Stimulated activated naive CD8-positive, alpha-beta T cell treated with anti-CD3 and anti-CD28 coated beads, Interleukin-15, amount 100 ng/mL, for 72 hours (primary cell): ENCODE measurements at regions not wholly inside any gene's neighbourhood (a gene's known extent, or its start where the extent isn't known, plus 50 kb on each side); places are given as distances from the start of the nearest gene placed in this dataset.

Experiments
- ATAC-seq: fragments of 150-1000 bp; cut with Tn5 transposase; 2 replicates; pipeline ENCODE4 v1.10.0; 2021; ENCODE audit warnings: mild to moderate bottlenecking, moderate library complexity
- DNase-seq, 2 donors: peaks; one replicate each; pipeline ENCODE4 v3.0.0; 2021 to 2022
- H3K27ac Mint-ChIP-seq, 2 donors: one replicate each; pipeline ENCODE4 v1.8.0; 2022; ENCODE audit warnings: mild to moderate bottlenecking in 2 of 2, mixed read lengths in 2 of 2, moderate library complexity in 2 of 2
- H3K27me3 Mint-ChIP-seq: one replicate; pipeline ENCODE4 v1.8.0; 2022; ENCODE audit warnings: mixed read lengths
- H3K4me1 Mint-ChIP-seq: one replicate; pipeline ENCODE4 v1.8.0; 2022; ENCODE audit warnings: mild to moderate bottlenecking, mixed read lengths
- H3K4me3 Mint-ChIP-seq, 2 donors: one replicate each; pipeline ENCODE4 v1.8.0; 2022; ENCODE audit warnings: mild to moderate bottlenecking in 2 of 2, mixed read lengths in 2 of 2, moderate library complexity in 1 of 2
- H3K9me3 Mint-ChIP-seq, 2 donors: one replicate each; pipeline ENCODE4 v1.8.0; 2022; ENCODE audit warnings: mixed read lengths in 2 of 2

- Mint-ChIP-seq H3K4me3 (no peak overlapping the region), H3K4me1 (no peaks in the 10 kb centered on the region), H3K27ac (peak overlapping the region in 1 of 2 donors; percentile 68), H3K27me3 (peaks cover 6% of the 10 kb centered on the region), H3K9me3 (no peaks in the 10 kb centered on the region)
- ATAC-seq, result no peak
- no peak for DNase-seq
Measured at GRCh38 chr6:8243475-8243874, 141.1 kb upstream of the EEF1E1 start.

DNA sequence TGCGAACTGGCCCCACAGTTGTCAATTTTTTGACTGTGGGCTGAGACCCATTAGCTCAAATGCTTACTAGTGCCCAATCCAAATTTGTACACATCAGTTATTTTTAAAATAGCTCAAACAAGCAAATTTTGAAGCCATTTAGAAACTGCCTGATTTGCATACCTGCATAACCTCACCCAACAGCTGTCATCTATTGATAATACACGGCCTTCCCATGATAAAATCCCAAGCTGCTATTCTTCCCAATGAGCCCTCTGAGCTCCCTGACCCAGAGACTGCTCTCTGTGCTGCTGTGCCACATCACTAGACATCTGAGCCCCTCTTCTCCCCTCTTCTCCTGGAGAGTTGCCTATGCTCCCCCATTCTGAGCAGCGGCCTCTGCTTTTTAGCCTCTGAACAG, 140.5 kb upstream of the EEF1E1 start:
- H3K27ac Mint-ChIP-seq, result no peak overlapping the region
- no peaks in the 10 kb centered on the region for H3K9me3 Mint-ChIP-seq
- ATAC-seq (no peak), DNase-seq (no peak)
- no peak overlapping the region for H3K4me3 Mint-ChIP-seq
- H3K27me3 Mint-ChIP-seq, result peaks cover 9% of the 10 kb centered on the region
- no peaks in the 10 kb centered on the region for H3K4me1 Mint-ChIP-seq

GRCh38 chr6:8240301-8240700, 138.0 kb upstream of the EEF1E1 start:
- peaks cover 14% of the 10 kb centered on the region for H3K27me3 Mint-ChIP-seq
- no peak overlapping the region for H3K4me3 Mint-ChIP-seq
- H3K4me1 Mint-ChIP-seq, result no peaks in the 10 kb centered on the region
- no peak for ATAC-seq
- DNase-seq, result no peak
- no peaks in the 10 kb centered on the region for H3K9me3 Mint-ChIP-seq
- H3K27ac Mint-ChIP-seq, result no peak overlapping the region

DNA sequence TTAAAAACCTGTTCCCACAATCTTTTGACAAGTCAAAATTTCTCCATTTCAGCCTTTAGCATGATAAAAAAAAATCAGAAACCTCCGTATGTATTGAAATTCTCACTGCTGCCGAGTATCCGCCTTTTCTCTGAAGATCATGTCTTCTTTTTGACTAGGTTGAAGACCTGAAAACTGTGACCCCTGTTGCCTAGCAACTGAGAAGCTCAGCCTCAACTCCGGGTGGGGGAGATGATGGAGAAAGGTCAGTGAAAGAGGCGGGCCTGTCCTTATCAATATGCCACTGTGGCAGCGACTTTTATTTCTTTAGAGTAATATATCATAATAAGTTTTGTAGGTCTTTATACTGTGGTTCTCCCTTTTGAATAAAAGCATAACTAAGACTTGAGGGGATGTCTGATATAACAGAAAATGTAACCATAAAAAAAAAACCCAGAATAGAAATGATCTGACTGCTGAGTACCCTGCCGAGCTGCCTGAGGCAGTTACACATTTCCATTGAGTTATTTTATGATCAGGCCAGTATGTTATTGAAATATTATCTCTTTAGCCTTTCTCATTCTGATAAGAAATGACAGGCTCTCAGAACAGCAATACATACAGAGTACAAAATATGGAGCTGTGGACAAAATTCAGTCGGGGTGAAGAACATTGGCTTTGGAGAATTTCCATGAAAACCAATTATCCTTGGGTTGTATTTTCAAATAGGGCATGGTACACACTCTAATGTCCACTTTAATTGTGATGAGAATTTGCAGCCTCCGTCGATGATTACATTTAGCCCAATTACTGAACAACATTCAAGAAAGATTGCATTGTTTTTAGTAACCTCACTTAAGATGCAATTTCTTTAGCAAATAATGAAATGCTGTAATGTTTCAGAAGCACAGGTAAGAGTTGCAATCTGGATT, 136.7 kb upstream of the EEF1E1 start:
- ATAC-seq (no peak), DNase-seq (no peak)
- H3K4me3 Mint-ChIP-seq, result no peak overlapping the region
- no peaks in the 10 kb centered on the region for H3K4me1 Mint-ChIP-seq
- peaks cover 19% of the 10 kb centered on the region for H3K27me3 Mint-ChIP-seq
- no peaks in the 10 kb centered on the region for H3K9me3 Mint-ChIP-seq
- no peak overlapping the region for H3K27ac Mint-ChIP-seq

DNA sequence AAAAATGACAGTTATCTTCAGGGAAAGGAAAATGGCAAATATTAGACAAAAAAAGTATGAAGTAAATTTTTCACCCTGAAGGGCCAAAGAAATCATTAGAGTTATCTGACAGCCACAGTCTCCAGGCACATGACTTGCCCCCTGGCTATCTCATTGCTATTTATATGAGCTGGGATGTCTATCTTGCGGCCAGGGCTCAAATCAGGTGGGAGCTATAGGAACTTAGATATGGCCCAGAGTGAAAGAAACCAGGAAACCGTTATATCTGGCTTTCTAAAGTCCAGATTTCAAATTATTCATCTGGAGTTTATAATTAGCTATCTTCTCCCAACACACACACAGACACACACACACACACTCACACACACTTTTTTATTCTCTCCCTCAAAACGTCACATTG, 135.3 kb upstream of the EEF1E1 start:
- no peak overlapping the region for H3K4me3 Mint-ChIP-seq
- no peak overlapping the region for H3K27ac Mint-ChIP-seq
- no peaks in the 10 kb centered on the region for H3K9me3 Mint-ChIP-seq
- DNase-seq (no peak), ATAC-seq (no peak)
- peaks cover 19% of the 10 kb centered on the region for H3K27me3 Mint-ChIP-seq
- H3K4me1 Mint-ChIP-seq, result no peaks in the 10 kb centered on the region

DNA sequence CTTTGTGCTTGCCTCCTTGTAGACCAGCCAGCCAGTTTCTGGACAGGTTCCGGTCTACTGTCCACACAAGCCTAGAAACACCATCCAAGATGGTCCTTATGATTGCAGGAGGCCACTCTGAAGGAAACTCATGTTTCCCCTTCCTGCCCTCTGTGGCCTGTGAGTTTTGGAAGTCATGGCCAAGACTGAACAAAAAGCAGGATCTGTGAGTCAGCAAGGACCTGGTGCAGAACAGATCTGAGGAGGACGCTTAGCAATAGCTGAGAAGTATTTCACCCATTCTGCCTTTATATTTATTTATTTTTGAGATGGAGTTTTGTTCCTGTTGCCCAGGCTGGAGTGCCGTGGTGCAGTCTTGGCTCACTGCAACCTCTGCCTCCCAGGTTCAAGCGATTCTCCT, 134.6 kb upstream of the EEF1E1 start:
- DNase-seq (no peak), ATAC-seq (no peak)
- no peaks in the 10 kb centered on the region for H3K4me1 Mint-ChIP-seq
- H3K27ac Mint-ChIP-seq, result no peak overlapping the region
- H3K4me3 Mint-ChIP-seq, result no peak overlapping the region
- no peaks in the 10 kb centered on the region for H3K9me3 Mint-ChIP-seq
- peaks cover 19% of the 10 kb centered on the region for H3K27me3 Mint-ChIP-seq

GRCh38 chr6:8234321-8234720, 132.0 kb upstream of the EEF1E1 start:
- DNase-seq (no peak), ATAC-seq (no peak)
- H3K9me3 Mint-ChIP-seq, result no peaks in the 10 kb centered on the region
- H3K4me3 Mint-ChIP-seq, result no peak overlapping the region
- no peak overlapping the region for H3K27ac Mint-ChIP-seq
- peaks cover 19% of the 10 kb centered on the region for H3K27me3 Mint-ChIP-seq
- no peaks in the 10 kb centered on the region for H3K4me1 Mint-ChIP-seq

DNA sequence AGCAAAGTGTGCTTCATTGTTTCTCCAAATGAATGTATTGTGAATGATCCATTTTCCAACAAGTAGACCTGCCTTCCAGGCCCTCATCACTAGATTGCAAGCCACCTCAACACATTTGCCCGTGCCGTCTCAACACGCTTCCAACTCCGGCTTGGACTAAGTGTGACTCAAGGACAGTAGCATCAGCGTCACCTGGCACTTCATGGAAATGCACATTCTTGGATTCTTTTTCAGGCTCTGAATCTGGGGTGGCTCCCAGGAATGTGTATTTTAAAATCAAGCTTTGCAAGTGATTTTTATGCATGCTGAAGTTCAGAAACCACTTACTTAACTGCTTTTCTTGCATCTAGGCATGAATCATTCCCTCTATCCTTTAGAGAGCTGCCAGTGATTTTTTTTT, 129.6 kb upstream of the EEF1E1 start:
- no peak overlapping the region for H3K4me3 Mint-ChIP-seq
- no peak for ATAC-seq
- no peak overlapping the region for H3K27ac Mint-ChIP-seq
- no peaks in the 10 kb centered on the region for H3K9me3 Mint-ChIP-seq
- no peak for DNase-seq
- H3K4me1 Mint-ChIP-seq, result no peaks in the 10 kb centered on the region
- H3K27me3 Mint-ChIP-seq, result peaks cover 10% of the 10 kb centered on the region

GRCh38 chr6:8229915-8230756, 127.8 kb upstream of the EEF1E1 start:
- Mint-ChIP-seq H3K27me3 (peaks cover 3% of the 10 kb centered on the region), H3K27ac (no peak overlapping the region), H3K4me1 (no peaks in the 10 kb centered on the region), H3K9me3 (no peaks in the 10 kb centered on the region), H3K4me3 (no peak overlapping the region)
- no peak for ATAC-seq
- DNase-seq, result no peak

- no peaks in the 10 kb centered on the region for H3K4me1 Mint-ChIP-seq
- no peak for ATAC-seq
- DNase-seq, result no peak
- H3K9me3 Mint-ChIP-seq, result no peaks in the 10 kb centered on the region
- H3K27ac Mint-ChIP-seq, result no peak overlapping the region
- H3K27me3 Mint-ChIP-seq, result no peaks in the 10 kb centered on the region
- no peak overlapping the region for H3K4me3 Mint-ChIP-seq
Measured at GRCh38 chr6:8225113-8225512, 122.8 kb upstream of the EEF1E1 start.

DNA sequence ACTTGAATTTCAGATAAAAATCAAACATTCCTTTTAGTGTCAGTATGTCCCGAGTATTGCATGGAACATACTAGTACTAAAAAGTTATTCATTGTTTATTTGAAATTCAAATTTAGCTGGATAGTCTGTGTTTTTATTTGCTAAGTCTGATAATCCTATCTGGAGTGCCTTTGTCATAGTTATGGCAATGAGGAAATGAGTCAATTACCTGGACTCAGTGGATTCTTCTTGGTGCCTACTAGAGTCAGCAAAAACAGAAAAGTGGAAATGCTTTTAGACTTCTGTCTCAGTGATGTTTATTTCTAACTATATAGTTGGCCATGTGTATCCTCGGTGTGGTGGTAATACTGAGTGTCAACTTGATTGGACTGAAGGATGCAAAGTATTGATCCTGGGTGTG, 121.3 kb upstream of the EEF1E1 start:
- no peak overlapping the region for H3K4me3 Mint-ChIP-seq
- no peaks in the 10 kb centered on the region for H3K27me3 Mint-ChIP-seq
- H3K27ac Mint-ChIP-seq, result no peak overlapping the region
- DNase-seq, result no peak
- no peaks in the 10 kb centered on the region for H3K4me1 Mint-ChIP-seq
- no peak for ATAC-seq
- no peaks in the 10 kb centered on the region for H3K9me3 Mint-ChIP-seq

- peaks cover 16% of the 10 kb centered on the region for H3K27me3 Mint-ChIP-seq
- no peaks in the 10 kb centered on the region for H3K9me3 Mint-ChIP-seq
- no peak overlapping the region for H3K4me3 Mint-ChIP-seq
- ATAC-seq, result peak; percentile 52
- peak; percentile 7 to 23 for DNase-seq
- no peaks in the 10 kb centered on the region for H3K4me1 Mint-ChIP-seq
- no peak overlapping the region for H3K27ac Mint-ChIP-seq
Measured at GRCh38 chr6:8219352-8219943, 117.1 kb upstream of the EEF1E1 start.

DNA sequence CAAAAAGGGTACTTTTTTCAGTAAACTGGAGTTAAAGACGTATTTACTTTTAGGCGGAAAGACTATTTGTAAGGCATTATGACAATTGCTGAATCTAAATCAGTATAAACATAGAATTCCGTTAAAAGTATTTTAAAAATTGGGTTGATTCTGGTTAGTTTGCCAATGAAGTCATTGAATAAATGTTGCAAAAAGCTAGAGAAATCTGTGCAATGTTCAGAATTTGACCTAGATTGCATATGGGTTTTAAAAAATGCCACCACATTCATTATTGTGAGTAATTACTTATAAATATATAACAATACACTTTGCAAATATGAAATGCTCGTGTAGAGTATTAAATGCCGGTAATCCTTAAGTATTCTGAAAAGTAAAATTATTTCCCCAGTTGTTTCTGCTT, 116.5 kb upstream of the EEF1E1 start:
- ATAC-seq, result no peak
- no peak for DNase-seq
- H3K27ac Mint-ChIP-seq, result no peak overlapping the region
- no peaks in the 10 kb centered on the region for H3K9me3 Mint-ChIP-seq
- H3K4me1 Mint-ChIP-seq, result no peaks in the 10 kb centered on the region
- H3K27me3 Mint-ChIP-seq, result peaks cover 16% of the 10 kb centered on the region
- no peak overlapping the region for H3K4me3 Mint-ChIP-seq

GRCh38 chr6:8215631-8216030, 113.3 kb upstream of the EEF1E1 start:
- no peak overlapping the region for H3K27ac Mint-ChIP-seq
- no peak overlapping the region for H3K4me3 Mint-ChIP-seq
- no peaks in the 10 kb centered on the region for H3K9me3 Mint-ChIP-seq
- ATAC-seq (no peak), DNase-seq (no peak)
- peaks cover 24% of the 10 kb centered on the region for H3K27me3 Mint-ChIP-seq
- no peaks in the 10 kb centered on the region for H3K4me1 Mint-ChIP-seq

DNA sequence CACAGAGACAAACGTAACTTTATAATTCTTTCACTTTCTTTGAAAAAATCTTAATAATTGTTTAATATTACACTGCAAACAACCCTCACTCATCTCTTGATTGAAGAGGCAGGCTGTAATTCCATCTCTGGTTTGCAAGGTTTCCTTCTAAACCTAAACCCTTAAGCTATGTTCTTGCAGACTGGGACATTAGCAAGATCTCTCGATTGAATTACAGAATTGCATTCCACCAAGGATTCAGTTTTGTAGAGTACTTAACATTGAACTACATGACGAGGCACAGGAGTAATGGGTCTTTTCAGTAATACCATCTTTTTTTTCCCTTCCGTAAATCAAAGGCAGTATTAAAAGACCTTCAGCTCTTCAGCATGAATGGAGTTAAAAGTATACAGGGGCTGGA, 111.6 kb upstream of the EEF1E1 start:
- ATAC-seq (no peak), DNase-seq (no peak)
- Mint-ChIP-seq H3K9me3 (no peaks in the 10 kb centered on the region), H3K27me3 (peaks cover 24% of the 10 kb centered on the region), H3K27ac (no peak overlapping the region), H3K4me1 (no peaks in the 10 kb centered on the region), H3K4me3 (no peak overlapping the region)
